ENCODE measurements at regions not wholly inside any gene's neighbourhood (a gene's known extent, or its start where the extent isn't known, plus 50 kb on each side); places are given as distances from the start of the nearest gene placed in this dataset.
A peak's percentile ranks its signal among the peaks of the same experiment; 100 is the strongest.
"Not testable (repeated sequence)": the region's sequence is repeated elsewhere in the genome, so short reads cannot be mapped to it uniquely, and the experiment has no call there.

DNA sequence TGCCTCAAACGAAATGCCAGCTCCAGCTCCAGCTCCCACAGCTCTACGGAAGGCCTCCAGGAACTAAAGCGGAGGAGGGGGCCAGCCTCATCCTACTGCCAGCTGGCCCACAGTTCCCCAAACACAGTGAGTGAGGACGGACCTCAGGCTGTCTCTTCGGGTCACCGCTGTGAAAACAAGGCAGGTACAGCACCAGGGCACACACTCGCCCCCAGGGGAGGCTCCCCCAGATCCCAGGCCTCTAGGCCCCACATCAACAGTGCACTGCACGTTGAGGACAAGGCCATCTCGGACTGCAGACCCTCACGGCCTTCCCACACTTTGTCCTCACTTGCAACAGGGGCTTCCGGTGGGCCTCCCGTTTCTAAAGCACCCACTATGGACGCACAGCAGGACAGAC, 95.0 kb downstream of the GTF2H2C_2 start:
- not testable (repeated sequence) for DNase-seq

DNA sequence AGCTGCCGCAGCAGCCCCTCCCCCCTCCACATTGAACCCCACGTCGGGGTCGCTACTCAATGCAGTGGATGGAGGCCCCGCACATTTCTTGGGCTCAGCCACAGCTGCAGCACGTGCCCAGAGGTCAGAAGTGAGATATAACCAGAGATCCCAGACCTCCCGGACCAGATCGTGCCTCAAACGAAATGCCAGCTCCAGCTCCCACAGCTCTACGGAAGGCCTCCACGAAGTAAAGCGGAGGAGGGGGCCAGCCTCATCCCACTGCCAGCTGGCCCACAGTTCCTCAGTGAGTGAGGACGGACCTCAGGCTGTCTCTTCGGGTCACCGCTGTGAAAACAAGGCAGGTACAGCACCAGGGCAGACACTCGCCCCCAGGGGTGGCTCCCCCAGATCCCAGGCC, 95.6 kb downstream of the GTF2H2C_2 start:
- peak; percentile 13 for DNase-seq
